HEK293T (cell line): ENCODE measurements at regions not wholly inside any gene's neighbourhood (a gene's known extent, or its start where the extent isn't known, plus 50 kb on each side); places are given as distances from the start of the nearest gene placed in this dataset.

Source experiments
- ARNT ChIP-seq: fragments of 450-650 bp; IDR thresholded peaks from 2 replicates; pipeline ENCODE4 v1.6.1; 2017; ENCODE audit warnings: mild to moderate bottlenecking
- CTBP1 ChIP-seq: fragments of 450-650 bp; IDR thresholded peaks from 2 replicates; pipeline ENCODE4 v1.6.1; 2016; ENCODE audit warnings: borderline replicate concordance
- ELF4 ChIP-seq: fragments of 450-650 bp; IDR thresholded peaks from 2 replicates; pipeline ENCODE4 v1.6.1; 2017; ENCODE audit warnings: antibody characterized with exemption
- FOXK2 ChIP-seq: fragments of 450-650 bp; IDR thresholded peaks from 2 replicates; pipeline ENCODE4 v1.6.1; 2016; ENCODE audit warnings: mild to moderate bottlenecking
- FOXM1 ChIP-seq: fragments of 450-650 bp; IDR thresholded peaks from 2 replicates; pipeline ENCODE4 v1.6.1; 2017; ENCODE audit warnings: mild to moderate bottlenecking, borderline replicate concordance
- NFRKB ChIP-seq: fragments of 450-650 bp; IDR thresholded peaks from 2 replicates; pipeline ENCODE4 v1.6.1; 2016; ENCODE audit warnings: mild to moderate bottlenecking, moderate library complexity
- PKNOX1 ChIP-seq: fragments of 450-650 bp; IDR thresholded peaks from 2 replicates; pipeline ENCODE4 v1.6.1; 2016
- SP1 ChIP-seq: fragments of 450-650 bp; IDR thresholded peaks from 2 replicates; pipeline ENCODE4 v1.6.1; 2017
- SUZ12 ChIP-seq: fragments of 450-650 bp; IDR thresholded peaks from 2 replicates; pipeline ENCODE4 v1.6.1; 2016; ENCODE audit warnings: mild to moderate bottlenecking
- TARDBP ChIP-seq: fragments of 450-650 bp; IDR thresholded peaks from 2 replicates; pipeline ENCODE4 v1.6.1; 2016
- ZNF384 ChIP-seq: fragments of 450-650 bp; IDR thresholded peaks from 2 replicates; pipeline ENCODE4 v1.6.1; 2016

GRCh38 chr4:102403116-102403515 is 57.8 kb upstream of the SLC39A8 start:
- TF ChIP-seq FOXM1 (no peak), SP1 (no peak), SUZ12 (no peak), PKNOX1 (no peak), NFRKB (no peak), FOXK2 (no peak), TARDBP (no peak), ELF4 (no peak), ARNT (no peak), CTBP1 (no peak), ZNF384 (no peak)
